Neuron (in vitro differentiated cells): ENCODE measurements at regions not wholly inside any gene's neighbourhood (a gene's known extent, or its start where the extent isn't known, plus 50 kb on each side); places are given as distances from the start of the nearest gene placed in this dataset.
"Not testable (repeated sequence)": the region's sequence is repeated elsewhere in the genome, so short reads cannot be mapped to it uniquely, and the experiment has no call there.

Experiments
- H2AFZ ChIP-seq: one replicate; pipeline ENCODE4 v1.6.1; 2013; ENCODE audit warnings: low read depth, mild to moderate bottlenecking, inconsistent platforms, low read length, moderate library complexity
- H3K27me3 ChIP-seq: one replicate; pipeline ENCODE4 v1.6.1; 2013; ENCODE audit warnings: low read length; ENCODE audit not compliant: insufficient read depth
- H3K36me3 ChIP-seq: one replicate; pipeline ENCODE4 v1.6.1; 2013; ENCODE audit warnings: low read length; ENCODE audit not compliant: insufficient read depth
- H3K4me1 ChIP-seq: one replicate; pipeline ENCODE4 v1.6.1; 2013; ENCODE audit warnings: low read length; ENCODE audit not compliant: insufficient read depth
- H3K4me3 ChIP-seq: 2 replicates; pipeline ENCODE4 v1.5.1; 2013; ENCODE audit warnings: mild to moderate bottlenecking, low read length, moderate library complexity
- H3K9me3 ChIP-seq: one replicate; pipeline ENCODE4 v1.6.1; 2013; ENCODE audit warnings: low read length

DNA sequence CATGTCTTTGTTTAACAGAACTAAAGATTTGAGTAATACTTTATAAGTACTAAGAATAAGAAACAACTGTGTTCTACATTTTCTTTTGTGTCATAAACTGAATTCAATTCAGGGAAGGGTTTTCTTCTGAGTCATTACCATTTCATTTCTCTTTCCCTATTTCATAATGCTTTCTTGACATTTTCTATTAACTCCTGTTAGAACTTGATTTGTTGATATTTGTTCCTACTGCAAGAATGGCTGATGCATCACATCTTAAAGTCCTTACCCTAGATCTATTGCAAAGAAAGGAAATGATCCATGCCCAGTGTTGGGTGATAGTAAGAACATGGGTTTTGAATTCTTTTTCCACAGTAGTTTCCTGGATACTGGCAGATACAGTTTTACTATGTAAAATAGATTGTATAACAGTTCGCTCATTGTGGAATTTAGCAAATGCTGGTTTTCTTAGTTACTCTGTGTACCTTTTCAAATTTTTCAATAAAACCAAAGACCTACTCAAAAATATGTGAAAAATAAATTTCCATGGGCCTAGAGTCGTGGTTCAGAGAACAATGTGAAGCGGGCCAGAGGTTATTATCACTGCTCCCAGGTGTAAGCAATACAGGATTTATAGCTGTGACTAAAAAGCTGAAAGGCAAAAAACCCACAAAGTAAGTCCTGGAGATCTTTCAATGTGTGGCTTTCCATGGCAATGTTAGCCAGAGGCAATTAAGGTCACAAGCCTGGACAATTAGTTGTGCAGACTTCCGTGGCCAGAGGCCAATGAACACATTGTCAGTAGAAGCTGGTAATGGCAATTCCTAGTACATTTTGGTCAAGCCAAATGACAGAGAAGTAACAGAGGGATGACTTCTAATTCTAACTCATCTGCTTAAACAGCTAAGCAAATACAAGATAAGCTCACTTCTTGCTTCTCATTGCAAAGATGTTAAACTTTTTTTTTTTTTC, 127.3 kb upstream of the FAT4 start:
- Histone ChIP-seq H3K9me3 (no peaks in the 10 kb centered on the region), H3K36me3 (no peaks in the 10 kb centered on the region), H3K4me3 (no peak overlapping the region), H3K27me3 (no peaks in the 10 kb centered on the region), H3K4me1 (no peaks in the 10 kb centered on the region), H2AFZ (peak overlapping the region; percentile 46)

- no peak overlapping the region for H3K4me3 ChIP-seq
- H3K36me3 ChIP-seq, result no peaks in the 10 kb centered on the region
- H3K9me3 ChIP-seq, result no peaks in the 10 kb centered on the region
- H2AFZ ChIP-seq, result no peak overlapping the region
- H3K4me1 ChIP-seq, result no peaks in the 10 kb centered on the region
- no peaks in the 10 kb centered on the region for H3K27me3 ChIP-seq
Observed at GRCh38 chr4:125184116-125184515, 130.6 kb upstream of the FAT4 start.

DNA sequence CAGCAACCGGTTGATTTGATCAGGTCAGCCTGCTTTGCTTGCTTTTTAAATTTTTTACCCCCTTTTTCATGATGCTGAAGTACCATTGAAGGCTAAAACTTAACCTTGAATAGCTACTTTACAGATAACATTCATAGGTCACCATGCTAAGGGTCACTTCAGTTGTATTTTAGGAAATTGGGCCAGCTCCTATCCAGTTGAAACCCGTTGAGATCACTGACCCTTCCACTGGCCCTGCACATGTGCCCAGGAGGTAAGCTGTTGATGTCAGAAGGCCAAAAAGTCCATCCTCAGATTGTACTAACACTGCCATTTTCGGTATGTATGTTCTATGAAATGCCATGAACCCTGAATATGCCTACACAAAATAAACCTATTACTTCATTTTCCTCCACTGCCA, 133.0 kb upstream of the FAT4 start:
- Histone ChIP-seq H3K4me1 (no peaks in the 10 kb centered on the region), H3K36me3 (no peaks in the 10 kb centered on the region), H3K4me3 (no peak overlapping the region), H3K9me3 (no peaks in the 10 kb centered on the region), H2AFZ (no peak overlapping the region), H3K27me3 (no peaks in the 10 kb centered on the region)

- no peaks in the 10 kb centered on the region for H3K4me1 ChIP-seq
- no peaks in the 10 kb centered on the region for H3K27me3 ChIP-seq
- H3K4me3 ChIP-seq, result no peak overlapping the region
- no peak overlapping the region for H2AFZ ChIP-seq
- H3K9me3 ChIP-seq, result no peaks in the 10 kb centered on the region
- H3K36me3 ChIP-seq, result no peaks in the 10 kb centered on the region
Observed at GRCh38 chr4:125179727-125180126, 135.0 kb upstream of the FAT4 start.

DNA sequence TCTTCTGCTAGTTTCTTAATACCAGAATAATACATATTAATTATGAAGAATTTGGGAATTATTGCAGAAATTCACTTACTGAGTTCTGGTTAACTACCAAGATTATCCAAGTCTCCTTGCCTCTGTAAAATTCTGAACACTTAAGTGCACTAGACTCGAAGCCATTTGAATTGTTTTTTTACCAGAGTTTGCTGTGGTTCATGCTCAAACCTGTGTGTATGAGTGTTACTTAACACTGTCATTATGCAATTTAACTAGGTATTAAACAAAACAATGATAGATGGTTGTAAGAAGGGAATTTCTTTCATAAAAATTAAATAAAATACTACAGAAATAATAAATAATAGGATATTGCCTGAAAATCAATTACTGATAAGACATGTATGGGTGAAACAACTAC, 145.6 kb upstream of the FAT4 start:
- H2AFZ ChIP-seq, result no peak overlapping the region

DNA sequence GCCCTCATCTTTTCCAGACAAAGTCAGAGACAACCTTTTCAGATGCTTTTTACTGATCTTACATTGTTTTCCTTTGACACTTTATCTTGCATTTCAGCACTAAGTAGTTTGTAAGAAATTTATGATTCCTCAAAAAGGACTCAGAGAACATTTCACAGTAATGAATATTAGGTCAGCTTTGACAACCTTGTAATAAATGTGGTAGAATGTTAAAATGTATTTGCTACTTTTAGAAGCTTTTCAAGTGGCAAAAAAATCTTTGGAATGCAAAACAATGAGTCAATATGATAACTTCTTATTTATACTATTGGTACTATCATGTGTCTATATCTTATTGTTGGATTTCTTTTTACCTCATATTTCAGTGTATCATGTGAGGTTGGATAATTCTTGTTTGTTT, 146.2 kb upstream of the FAT4 start:
- Histone ChIP-seq H3K4me1 (no peaks in the 10 kb centered on the region), H3K27me3 (no peaks in the 10 kb centered on the region), H3K36me3 (no peaks in the 10 kb centered on the region), H3K4me3 (no peak overlapping the region), H3K9me3 (no peaks in the 10 kb centered on the region), H2AFZ (no peak overlapping the region)

More for the DNA sequence above, 145.6 kb upstream of the FAT4 start:
- Histone ChIP-seq H3K36me3 (no peaks in the 10 kb centered on the region), H3K27me3 (no peaks in the 10 kb centered on the region), H3K4me1 (no peaks in the 10 kb centered on the region), H3K9me3 (no peaks in the 10 kb centered on the region), H3K4me3 (no peak overlapping the region)

DNA sequence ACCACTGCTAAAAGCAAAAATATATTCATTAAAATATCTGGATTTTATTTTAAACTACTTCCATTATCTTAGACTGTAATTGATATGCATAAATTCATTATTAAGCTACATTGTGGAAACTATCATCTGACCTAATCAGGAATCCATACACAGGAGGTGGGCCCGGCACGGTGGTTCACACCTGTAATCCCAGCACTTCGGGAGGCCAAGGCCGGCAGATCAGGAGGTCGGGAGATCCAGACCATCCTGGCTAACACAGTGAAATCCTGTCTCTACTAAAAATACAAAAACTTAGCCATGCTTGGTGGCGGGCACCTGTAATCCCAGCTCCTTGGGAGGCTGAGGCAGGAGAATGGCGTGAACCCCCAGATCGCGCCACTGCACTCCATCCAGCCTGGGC, 148.7 kb upstream of the FAT4 start:
- H3K9me3 ChIP-seq, H3K4me3 ChIP-seq, H3K27me3 ChIP-seq, H2AFZ ChIP-seq, H3K36me3 ChIP-seq, H3K4me1 ChIP-seq: not testable (repeated sequence)

- H3K9me3 ChIP-seq, result no peaks in the 10 kb centered on the region
- no peaks in the 10 kb centered on the region for H3K36me3 ChIP-seq
- no peak overlapping the region for H3K4me3 ChIP-seq
- H3K4me1 ChIP-seq, result no peaks in the 10 kb centered on the region
- no peak overlapping the region for H2AFZ ChIP-seq
- H3K27me3 ChIP-seq, result no peaks in the 10 kb centered on the region
Observed at GRCh38 chr4:125159001-125159400, 155.8 kb upstream of the FAT4 start.

GRCh38 chr4:125155251-125155650, 159.5 kb upstream of the FAT4 start:
- Histone ChIP-seq H3K9me3 (peaks cover 2% of the 10 kb centered on the region), H3K36me3 (no peaks in the 10 kb centered on the region), H3K27me3 (no peaks in the 10 kb centered on the region), H3K4me1 (no peaks in the 10 kb centered on the region), H3K4me3 (no peak overlapping the region), H2AFZ (no peak overlapping the region)

- H3K4me3 ChIP-seq, result no peak overlapping the region
- H3K9me3 ChIP-seq, result no peaks in the 10 kb centered on the region
- no peaks in the 10 kb centered on the region for H3K36me3 ChIP-seq
- no peaks in the 10 kb centered on the region for H3K4me1 ChIP-seq
- no peaks in the 10 kb centered on the region for H3K27me3 ChIP-seq
- H2AFZ ChIP-seq, result no peak overlapping the region
Observed at GRCh38 chr4:125140966-125141495, 173.7 kb upstream of the FAT4 start.

DNA sequence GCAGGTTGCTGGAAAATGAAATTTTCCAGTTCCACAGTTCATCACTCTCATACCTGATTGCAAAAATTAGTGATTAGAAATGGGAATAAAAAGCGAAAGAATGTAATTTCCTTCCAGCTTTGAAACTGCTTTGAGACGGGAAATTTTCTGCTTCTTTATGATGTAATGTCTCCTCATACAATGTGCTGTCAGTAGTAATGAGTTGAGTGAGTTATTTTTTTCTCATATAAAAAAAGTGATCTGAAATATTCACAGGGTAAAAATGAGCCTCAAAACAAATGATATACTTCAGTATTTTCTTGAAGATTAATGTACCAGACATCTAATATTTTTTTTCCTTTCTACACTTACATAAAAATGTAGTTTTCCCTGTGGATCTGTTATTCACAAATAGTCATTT, 179.1 kb upstream of the FAT4 start:
- Histone ChIP-seq H3K36me3 (no peaks in the 10 kb centered on the region), H3K27me3 (no peaks in the 10 kb centered on the region), H2AFZ (peak overlapping the region; percentile 61), H3K9me3 (no peaks in the 10 kb centered on the region), H3K4me3 (no peak overlapping the region), H3K4me1 (peaks cover 3% of the 10 kb centered on the region)

GRCh38 chr4:125132729-125133128, 182.0 kb upstream of the FAT4 start:
- Histone ChIP-seq H2AFZ (no peak overlapping the region), H3K4me1 (peaks cover 3% of the 10 kb centered on the region), H3K9me3 (no peaks in the 10 kb centered on the region), H3K4me3 (no peak overlapping the region), H3K27me3 (no peaks in the 10 kb centered on the region), H3K36me3 (no peaks in the 10 kb centered on the region)

GRCh38 chr4:125131891-125132680, 182.7 kb upstream of the FAT4 start:
- H3K4me3 ChIP-seq, result no peak overlapping the region
- no peaks in the 10 kb centered on the region for H3K36me3 ChIP-seq
- no peaks in the 10 kb centered on the region for H3K9me3 ChIP-seq
- H2AFZ ChIP-seq, result no peak overlapping the region
- H3K4me1 ChIP-seq, result peaks cover 3% of the 10 kb centered on the region
- no peaks in the 10 kb centered on the region for H3K27me3 ChIP-seq
